DMS153 treated with DMSO at 0.1 percent for 48 hours (cell line): ENCODE measurements at regions not wholly inside any gene's neighbourhood (a gene's known extent, or its start where the extent isn't known, plus 50 kb on each side); places are given as distances from the start of the nearest gene placed in this dataset.

Experiments used
- DNase-seq: peaks from one replicate; lab custom pipeline; 2025; ENCODE audit not compliant: unreplicated experiment; lab: John Stamatoyannopoulos, UW

DNA sequence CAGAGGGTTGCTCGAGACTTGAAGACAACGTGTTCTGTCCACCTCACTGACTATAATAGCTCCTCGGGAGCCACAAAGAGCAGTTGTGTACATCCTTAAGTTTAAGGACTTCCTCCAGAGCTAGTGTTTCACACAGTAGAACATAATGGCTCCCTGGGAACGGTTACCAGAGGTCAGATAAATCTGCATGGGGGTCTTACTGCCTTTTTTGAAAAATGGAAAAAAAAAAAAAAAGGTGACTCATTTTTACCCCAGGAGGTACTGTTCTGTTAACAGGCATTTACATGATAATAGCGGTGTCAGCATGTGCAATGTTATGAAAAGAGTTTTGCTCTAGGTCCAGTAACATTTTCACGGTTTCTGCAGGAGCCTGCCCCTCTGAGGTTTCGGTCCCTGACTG is 498.9 kb upstream of the WWC1 start:
- no peak for DNase-seq

DNA sequence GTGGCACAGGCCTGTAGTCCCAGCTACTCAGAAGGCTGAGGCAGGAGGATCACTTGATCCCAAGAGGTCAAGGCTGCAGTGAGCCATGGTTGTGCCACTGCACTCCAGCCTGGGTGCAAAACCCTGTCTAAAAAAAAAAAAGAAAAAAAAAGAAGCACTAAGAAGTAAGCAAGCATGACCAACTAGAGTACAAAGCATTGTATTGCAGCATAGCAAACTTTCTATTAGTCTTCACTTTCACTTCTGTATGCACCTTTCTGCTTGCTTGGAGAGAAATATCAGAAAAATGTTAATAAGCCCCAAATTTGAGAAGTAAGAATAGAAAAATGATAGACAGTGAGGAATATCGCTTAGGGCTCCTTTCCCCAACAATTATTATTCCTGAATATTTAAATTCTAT is 497.7 kb upstream of the WWC1 start:
- DNase-seq: no peak

DNA sequence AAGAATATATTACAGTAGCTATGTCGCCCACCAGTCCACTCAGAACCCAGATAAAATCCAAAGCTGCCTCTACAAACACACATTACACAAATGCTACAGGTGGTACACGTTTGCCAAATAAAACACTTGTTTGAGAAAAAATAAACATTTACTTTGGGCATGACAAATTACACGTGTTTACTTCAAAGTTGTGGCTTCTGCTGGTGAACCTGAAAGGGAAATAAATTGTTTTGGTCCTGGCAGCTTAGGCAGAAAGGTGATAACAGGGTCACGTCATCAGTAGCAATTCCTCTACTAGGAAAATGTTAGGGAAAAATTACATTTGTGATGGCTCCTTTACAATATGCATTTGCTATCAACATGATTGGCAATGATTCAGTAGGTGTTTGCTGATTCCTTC is 497.3 kb upstream of the WWC1 start:
- no peak for DNase-seq

DNA sequence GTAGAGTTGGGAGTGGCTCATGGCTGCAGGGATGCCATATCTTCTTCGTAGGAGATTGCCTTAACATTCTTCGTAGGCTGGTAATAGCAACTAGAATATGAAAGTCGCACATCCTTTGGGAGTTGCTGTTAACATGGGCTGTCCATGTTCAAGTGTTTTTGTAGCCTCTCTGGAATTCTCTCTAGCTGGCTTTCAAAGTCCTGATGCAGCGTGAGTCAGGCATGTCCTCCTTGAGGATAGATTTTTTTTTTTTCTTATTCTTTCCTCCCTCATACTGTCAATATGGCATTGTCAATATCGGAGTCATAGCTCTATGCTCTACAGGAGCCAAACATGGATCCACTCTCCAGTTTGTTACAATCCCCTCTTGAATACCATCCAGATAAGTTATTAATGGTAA is 494.8 kb upstream of the WWC1 start:
- DNase-seq: no peak

DNA sequence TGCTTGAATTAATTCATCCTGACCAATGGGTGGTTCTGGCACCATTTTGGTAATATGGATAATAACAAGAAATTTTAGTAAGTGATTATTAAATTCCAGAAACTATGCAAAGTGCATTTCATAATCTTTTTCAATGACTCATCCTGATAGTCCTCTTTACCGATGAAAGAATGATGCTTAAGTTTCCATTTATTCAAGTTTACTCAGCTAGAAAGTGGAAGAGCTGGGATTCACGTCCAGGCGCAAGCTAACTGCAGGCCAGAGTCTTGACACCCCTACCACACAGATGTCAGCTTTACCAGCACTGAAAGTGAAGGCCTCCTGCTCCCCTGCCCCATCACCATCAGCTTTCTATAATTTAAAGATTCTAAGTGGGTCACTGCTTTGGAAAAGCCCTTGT is 493.5 kb upstream of the WWC1 start:
- no peak for DNase-seq

DNA sequence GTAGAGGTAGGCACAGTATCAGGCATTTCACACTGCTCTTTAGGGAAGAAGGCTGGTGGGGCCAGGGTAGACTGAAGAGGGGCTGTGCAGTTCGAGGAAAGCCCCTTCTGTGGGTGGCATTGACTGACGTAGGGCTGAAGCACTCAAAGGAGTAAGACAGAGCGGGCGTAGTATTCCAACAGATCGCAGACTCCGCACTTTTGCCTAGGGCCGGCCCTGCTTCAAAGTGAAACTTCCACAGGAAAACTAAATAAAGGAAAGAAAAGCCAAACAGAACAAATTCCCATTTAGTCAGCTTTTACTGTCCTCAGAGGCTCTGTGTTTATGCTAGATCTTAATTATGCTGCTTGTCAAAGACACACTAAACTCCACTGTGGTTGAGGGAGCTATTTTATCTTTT is 493.0 kb upstream of the WWC1 start:
- no peak for DNase-seq

DNA sequence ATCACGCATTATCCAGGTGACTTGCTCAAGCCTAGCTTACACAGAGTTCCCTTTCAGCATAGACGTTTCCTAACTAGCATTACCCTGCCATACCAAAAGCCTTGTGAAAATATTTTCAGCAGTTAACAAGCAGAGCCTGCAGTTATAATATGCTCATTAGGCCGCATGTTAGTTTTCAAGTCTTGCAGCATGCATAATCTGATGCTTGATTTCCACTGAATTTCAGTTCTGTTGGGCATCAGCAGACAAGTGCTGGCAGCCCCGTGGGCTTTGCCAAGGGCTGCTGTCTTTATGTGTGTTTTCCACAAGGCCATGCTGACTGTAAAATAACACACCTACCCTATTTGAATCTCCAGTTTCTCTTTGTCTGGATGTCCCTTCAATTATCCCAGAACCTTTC is 491.0 kb upstream of the WWC1 start:
- no peak for DNase-seq

DNA sequence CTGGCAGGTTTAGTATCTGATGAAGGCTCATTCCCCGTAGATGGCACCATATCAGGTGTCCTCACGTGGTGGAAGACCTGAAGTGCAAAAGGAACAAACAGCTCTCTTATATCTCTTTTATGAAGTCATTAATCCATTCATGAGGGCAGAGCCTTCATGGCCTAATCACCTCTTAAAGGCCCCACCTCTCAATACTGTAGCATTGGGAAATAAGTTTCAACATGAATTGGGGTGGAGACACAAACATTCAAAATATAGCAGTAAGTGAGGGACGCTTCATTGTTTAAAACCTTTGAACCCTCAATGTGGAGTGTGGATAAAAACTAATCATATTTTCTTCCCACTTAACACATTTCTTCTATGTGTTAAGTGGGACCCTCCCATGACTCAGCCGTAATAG is 489.4 kb upstream of the WWC1 start:
- no peak for DNase-seq

DNA sequence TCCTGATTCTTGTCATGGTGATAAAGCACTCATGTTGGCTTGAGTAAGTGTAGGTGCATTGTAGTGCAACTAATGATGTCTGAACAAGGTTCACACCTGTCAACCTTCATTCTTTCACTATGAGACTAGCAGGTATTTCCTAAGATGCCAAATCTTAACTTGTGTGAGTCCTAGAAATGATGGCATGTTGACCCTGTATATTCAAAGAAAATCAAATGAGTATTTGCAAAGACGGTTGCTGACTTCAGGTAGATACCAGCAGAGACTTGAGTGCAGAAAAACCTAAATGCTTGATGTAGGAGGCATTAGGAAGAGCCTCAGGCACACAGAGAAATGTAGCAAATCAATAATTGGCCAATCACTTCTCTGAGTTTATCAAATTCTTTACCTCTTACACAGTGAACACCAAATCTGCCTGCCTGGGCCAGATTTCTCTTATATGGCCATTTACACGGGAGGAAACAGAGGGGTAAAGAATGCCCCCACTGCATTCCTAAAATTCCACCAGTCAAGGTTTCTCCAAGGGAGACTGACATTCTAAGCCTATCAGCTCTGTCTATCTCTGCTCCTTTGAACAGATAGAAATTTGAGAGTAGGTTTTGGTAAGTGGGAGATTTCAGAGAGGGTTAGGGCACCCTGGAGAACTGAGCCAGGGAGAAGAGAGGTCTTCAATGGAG is 488.6 kb upstream of the WWC1 start:
- DNase-seq: no peak

DNA sequence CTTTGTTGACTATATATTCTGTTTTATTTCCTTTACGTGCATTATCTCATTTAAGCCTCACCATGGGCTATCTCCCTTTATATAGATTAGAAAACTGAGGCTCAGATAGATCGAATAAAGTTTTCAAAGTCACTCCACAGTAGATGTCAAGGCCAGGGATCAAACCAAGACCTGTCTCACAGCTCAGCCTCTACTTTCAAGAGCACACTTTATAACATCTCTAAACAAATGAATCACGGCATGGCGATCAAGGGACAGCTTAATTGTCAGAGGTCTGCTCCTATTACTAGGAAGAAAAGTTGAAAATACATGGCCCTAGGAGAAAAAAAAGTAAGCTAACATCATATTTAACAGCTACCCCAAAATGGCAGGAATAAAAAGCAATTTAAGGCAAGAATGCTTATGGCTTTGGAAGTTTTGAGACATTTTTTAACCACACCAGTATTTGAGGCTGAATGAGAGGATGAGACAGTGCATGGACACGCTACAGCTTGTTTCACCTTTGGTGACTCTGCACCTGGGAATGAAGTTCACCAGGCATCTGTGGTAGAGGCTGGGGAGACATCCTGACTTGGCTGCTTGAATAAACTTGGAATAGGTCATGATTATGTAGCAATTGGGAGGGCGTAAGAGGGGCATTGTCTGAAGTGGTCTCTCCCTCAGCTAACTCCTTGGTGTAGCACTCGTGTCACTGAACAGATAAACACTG is 486.8 kb upstream of the WWC1 start:
- DNase-seq: no peak

DNA sequence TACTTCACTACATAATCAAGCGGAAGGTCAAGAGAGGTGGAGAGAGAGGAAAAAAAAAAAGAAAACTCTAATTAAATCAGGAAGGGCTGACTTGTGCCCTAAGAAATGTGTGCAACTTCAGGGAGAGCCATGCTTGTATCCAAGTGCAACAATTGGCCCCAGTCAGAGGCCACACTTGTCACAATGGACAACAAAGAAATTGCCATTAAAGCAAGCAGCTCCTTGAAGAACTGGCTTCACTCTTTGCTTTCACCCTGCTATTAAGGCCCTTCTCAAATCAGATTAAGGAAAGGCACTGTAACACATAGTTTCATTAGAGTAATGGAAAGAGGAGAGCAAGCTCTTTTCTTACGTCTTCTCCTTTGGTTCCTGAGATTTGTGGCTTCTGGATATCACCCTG is 480.9 kb upstream of the WWC1 start:
- no peak for DNase-seq

DNA sequence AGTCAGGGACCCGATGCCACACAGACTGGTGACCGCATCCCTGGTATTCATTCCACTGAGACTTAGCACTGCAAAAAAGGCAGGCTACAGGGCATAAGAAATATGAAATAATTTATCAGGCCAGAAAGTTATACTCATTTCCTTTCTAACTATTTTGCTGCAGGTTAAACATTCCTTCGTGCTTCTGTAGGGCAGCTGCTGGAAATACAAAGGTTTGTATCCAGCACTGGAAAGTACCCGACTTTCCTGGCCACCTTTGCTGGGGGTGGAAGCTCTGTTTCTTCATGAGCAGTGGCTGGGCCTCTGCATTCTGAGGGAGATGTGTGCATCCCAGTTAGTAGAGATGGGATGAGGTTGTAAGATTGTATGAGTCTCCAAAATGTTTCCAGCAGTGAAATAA is 478.6 kb upstream of the WWC1 start:
- no peak for DNase-seq

DNA sequence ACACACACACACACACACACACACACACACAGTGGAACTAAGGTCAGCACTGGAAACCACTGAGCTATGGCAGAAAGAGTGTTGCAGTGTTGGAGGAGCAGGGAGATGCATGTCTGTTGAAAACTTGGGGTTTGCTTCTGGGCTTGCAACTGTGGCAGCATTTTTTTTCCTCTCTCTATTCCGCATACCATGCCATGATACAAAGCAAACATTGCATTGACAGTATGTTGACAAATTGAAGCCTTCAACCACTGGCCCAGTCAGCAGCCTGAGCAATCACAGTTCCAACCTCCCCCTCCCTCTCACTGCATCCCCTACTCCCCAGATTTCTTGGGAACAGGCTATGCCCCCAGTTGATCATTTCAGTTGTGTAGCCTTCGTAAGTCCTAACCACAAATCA is 478.1 kb upstream of the WWC1 start:
- no peak for DNase-seq

DNA sequence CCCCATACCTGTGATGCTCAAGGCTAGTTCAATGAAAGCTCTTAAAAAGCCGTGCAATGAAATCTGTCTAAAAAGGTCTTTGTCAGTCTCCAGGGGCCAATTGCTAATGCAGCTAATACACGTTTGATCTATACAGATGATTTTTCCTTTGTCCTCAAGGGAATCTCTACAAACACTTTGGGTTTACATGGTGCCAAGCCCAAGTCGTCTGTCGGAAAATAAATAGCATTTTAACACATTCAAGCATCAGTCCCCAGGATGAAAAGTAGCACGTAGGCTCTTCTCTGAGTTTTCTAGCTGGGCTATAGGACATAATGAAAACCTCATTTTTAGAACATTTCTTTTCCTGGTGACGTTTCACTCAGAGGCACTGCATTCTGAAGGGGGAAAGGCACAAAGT is 477.4 kb upstream of the WWC1 start:
- no peak for DNase-seq

DNA sequence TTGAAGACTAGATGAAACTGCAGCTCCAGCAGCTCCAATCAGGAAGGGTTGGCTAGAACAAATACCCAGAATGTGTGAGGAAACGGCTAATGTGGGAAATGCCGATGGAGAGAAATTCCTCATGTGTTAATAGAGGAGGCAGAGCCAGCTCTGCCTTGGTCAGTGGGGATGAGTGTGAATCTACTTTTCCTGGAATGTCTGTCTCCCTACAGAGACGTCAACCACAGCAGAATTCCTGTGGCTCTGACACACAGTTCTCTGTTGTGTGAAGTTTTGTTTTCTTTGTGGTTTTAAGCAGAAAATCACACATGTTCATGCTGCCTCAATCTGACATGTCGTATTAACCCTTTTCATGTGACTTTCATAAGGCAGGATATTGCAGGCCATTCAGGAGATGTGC is 476.6 kb upstream of the WWC1 start:
- no peak for DNase-seq

DNA sequence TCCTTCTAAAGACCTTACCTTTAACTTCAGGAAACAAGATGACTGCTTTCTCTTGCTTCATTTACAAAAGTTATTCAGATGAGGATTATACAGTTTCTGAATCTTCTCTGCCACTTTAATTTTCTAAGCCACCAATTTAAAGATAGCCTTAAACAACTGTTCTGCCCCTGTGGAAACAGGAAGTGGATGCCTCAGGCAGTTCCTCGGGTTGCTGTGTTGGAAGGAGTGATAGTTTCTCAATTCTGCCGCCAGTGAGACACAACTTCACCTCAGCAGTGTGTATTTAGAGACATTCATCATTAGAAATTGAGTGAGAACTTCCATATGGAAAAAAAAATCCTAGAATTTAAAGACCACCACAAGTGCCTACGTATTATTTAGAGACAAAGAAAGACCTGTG is 475.1 kb upstream of the WWC1 start:
- no peak for DNase-seq

DNA sequence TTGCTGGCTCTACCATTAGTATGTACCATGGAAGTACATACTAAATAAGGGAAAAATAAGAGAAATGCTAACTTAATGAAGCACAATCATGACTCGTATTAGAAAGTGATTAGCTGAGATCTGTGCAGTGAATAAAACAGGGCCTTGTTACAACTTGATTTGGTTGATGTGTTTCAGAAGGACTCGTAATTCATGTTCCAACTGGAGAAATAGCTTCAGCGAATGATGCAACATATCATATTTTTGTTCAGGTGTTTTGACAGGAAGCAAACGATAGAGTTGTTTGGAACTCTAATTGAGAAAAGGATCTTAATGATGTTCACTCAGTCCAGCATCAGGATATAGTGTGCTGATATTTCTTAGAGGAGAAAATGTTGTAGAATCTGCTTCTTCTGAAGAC is 474.6 kb upstream of the WWC1 start:
- no peak for DNase-seq

DNA sequence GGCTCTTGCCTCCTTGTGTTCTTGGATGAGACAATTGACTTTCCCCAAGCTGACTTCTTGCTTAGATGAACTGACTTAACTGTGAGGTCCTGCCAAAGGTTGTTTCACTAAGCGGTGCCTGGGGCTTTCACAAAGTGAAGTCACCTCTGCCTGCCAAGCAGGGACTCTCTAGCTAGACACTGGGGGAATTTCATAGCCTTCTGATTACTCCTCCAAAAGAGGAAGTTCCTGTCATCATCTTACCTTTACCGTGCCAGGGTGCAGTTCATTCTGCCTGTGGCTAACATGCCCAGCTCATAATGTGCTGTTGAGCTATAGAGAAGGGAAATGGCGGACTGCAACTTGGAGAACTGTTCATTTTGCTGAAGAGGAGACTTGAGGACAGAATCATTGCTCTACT is 472.0 kb upstream of the WWC1 start:
- DNase-seq: no peak

DNA sequence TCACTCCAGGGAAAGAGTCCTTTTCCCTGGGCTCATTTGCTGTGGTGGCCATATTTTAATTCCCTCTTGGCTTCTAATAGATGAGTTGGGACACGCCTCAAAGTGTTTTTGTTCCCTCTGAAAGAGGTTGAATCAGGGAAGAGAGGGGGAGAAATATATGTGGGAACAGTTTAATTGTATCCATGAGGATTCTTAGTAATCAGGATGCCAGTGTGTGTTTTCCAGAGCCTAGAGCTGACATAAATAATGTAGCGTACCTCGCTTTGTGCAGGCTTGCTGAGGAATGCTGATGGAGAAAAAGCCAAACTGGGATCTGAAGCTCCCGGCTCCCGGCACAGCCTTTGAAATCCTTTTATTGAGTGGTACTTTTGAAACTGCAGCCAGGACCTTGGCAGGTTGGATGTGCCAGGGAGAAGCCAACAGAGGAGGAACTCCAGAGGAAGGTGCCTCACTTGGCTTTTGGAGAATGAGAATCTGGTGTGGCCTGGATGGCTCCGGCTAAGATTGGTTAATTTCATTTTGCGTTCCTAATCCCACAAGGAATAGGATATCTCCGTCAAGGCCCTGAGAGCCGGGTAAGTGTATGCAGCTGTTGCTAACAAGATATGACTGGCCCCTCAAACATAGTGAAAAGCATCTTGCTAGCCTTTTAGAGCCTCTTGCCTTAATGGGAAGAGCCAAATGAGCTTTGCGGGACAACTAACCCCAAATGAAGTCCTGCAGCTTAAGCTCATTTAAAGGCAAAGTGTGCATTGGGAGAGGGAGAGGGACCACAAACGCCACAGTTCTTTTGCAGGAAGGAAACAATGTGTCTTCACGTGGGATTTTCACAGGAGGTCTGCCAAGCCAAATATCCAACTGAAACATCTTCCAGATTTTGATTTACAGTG is 471.1 kb upstream of the WWC1 start:
- no peak for DNase-seq

DNA sequence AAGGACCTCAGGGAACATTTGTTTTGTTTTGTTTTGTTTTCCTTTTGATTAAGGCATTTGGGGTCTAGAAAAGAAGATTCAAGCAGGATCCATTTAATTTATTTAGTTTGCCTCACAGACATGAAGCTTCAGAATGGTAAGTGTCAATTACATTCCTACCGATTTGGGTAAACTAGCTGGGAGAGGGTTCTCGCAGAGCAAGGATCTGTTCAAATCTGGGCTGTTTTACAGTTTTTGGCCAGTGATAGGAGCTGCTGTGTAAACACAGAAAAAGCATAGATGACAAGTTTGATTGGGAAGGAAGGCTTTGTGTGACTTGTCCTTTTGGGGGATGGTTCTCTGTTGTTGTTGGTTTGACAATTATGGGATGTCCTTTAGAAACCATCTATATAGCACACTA is 470.3 kb upstream of the WWC1 start:
- no peak for DNase-seq

DNA sequence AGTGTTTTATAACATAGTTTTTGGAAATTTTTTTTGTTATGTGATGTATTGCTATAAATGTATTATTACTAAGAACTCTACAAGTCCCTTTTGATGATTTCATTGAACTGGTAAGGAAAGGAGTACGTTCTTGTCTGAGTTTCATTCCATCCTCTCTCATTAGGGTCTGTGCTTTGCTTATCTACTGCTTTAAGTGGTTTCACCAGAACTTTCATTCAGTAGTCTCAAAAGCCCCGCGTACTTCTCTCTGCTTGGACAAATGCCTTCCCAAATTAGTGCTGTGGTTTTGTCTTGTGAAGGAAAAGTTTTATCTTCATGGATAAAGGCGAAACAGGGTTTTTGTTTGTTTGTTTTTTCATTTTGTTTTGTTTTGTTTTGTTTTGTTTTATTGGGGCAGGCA is 469.8 kb upstream of the WWC1 start:
- DNase-seq: no peak

DNA sequence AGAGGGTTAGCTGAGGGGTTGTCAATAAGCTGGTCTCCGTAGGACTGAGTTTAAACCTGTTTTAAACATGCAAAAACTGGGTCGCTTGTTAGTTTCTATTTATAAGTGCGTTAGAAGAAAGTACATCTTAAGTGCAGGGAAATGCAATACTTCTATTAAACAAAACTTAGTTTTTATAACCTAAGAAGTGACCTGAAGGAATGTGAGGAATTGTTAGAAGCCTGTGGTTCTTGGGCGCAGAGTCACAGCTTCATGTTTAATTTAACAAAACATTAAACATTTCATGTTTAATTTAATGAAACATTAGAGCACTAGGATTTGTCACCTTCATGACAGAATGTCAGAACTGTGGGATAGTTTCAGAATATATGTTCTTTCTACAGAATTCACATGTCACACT is 469.2 kb upstream of the WWC1 start:
- DNase-seq: no peak
